ENCODE measurements at regions not wholly inside any gene's neighbourhood (a gene's known extent, or its start where the extent isn't known, plus 50 kb on each side); places are given as distances from the start of the nearest gene placed in this dataset.
"Not testable (repeated sequence)": the region's sequence is repeated elsewhere in the genome, so short reads cannot be mapped to it uniquely, and the experiment has no call there.

DNA sequence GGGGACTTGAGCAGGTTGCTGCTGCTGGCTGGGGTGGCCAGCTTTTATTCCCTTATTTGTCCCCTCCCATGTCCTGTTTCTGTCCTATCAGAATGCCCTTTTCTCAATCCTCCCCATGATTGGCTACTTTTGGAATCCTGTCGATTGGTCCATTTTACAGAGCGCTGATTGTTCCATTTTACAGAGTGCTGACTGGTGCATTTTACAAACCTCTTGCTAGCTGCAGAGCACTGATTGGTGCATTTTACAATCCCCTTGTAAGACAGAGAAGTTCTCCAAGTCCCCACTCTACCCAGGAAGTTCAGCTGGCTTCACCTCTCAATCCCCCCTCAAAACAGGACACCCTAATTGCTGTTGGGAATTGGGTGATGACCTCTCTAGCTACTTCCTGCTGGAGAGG, 608.0 kb downstream of the C12orf50 start:
- not testable (repeated sequence) for DNase-seq (ENCODE audit: low spot score)

DNA sequence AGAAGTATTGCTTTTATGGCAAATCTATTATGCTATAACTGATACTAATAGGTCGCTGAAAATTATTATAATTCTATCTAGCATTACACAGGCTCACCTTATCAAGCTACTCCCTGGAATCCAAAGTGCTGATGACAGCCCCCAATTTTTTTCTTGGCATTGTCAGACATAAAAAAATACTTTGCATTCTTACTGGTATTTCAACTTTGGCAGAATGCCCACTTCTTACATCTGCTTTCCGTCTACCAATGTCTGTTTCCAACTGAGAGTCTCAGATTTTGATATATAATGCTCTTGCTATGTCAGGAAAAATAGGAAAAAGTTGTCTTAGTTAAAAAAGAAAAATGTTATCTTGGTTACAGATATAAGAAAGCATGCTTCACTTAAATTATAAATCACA, 615.4 kb downstream of the C12orf50 start:
- DNase-seq (ENCODE audit: low spot score): no peak

DNA sequence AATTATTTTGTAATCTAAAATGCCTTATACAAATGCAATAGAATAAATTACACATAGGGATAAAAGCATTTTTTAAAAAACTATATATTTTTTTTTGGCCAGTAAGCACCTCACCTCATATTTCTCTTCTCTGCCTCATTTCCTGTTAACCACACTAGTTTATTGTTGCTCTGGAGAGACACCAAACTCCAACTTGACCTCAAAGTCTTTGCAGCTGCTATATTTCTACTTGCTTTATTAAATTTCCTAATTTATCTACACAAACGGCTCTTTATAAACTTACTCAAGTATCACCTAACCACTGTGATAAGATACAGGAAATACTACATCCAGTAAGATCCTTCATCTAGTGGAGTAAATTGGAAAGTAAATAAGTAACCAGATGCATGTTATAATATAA, 622.3 kb downstream of the C12orf50 start:
- no peak for DNase-seq (ENCODE audit: low spot score)

DNA sequence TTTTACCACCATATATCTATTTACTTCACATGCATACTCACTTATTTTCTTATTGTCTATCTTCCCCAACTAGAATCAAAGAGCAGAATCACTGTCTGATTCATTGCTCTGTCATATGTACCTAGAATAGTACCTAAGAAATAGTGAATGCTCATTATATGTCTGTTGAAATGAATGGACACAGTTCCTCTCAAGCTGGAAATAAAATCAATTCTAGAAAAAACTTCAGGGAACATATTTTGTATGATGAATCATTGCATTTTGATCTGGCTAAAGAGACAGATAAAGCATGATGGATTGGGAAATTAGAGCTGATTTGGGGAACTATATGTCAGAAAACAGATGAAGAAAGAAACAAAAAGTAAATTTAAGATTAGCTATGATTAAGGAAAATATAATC, 623.3 kb downstream of the C12orf50 start:
- no peak for DNase-seq (ENCODE audit: low spot score)

DNA sequence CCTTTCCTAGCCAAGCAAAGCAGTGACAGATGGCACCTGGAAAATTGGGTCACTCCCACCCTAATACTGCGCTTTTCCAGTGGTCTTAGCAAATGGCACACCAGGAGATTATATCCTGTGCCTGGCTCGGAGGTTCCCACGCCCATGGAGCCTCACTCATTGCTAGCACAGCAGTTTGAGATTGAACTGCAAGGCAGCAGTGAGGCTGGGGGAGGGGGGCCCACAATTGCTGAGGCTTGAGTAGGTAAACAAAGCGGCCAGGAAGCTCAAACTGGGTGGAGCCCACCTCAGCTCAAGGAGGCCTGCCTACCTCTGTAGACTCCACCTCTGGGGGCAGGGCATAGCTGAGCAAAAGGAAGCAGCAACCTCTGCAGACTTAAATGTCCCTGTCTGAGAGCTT, 635.0 kb downstream of the C12orf50 start:
- not testable (repeated sequence) for DNase-seq (ENCODE audit: low spot score)

DNA sequence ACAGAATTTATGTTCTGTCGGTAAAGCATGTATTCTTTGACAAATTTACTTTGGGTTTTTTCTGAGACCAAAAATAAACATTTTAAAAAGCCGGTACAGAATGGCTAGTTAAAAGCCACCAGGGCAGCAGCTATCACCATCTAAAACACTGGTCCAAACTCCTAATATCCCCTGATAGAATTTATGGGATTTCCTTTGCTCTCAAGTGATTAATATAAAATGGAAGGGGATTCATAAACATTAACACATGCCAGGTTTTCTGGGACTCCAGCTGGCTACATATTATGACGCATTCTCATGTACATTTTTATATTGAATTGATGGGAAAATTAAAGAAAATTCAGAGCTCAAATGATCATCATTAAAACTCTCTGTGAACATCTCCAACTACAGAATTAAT, 640.8 kb downstream of the C12orf50 start:
- DNase-seq (ENCODE audit: low spot score): no peak

GRCh38 chr12:87385322-87385721, 643.9 kb downstream of the C12orf50 start:
- no peak for DNase-seq (ENCODE audit: low spot score)

DNA sequence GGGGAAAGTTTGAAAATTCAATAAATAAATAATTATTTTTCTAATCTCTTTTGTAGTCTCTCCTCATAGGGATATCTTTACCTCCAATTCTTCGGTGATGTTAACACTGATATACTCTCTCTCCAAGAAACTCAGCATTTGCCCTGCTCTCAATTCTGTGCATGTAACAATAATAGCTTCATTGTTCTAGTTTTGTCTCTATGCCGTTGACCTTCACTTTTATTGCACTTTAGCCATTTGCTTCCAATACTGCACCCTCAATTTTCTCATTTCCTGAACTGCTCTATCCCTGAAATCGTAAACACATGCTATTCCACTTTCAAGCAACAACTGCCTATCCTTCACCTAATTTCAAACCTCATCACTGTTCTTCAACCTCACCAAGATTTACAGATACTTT, 645.0 kb downstream of the C12orf50 start:
- no peak for DNase-seq (ENCODE audit: low spot score)

DNA sequence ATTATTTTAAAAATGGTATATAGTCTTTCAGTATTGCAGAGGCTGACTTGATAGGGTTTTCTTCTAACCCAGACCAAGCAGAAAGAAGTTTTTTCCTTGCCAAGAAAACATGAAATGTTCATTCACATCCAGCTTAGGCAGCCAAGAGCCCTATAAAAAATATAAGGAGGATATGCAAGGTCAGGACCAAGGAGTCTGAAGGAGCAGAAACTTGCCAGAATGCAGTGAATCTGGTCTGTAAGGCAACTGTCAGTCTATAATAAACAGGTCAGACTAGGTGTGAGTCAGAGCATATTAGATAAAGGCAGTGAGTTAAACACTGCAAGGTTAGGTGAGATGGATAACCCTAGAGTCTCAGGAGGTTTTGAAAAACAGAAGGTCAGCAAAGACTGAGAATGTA, 645.5 kb downstream of the C12orf50 start:
- DNase-seq (ENCODE audit: low spot score): no peak

DNA sequence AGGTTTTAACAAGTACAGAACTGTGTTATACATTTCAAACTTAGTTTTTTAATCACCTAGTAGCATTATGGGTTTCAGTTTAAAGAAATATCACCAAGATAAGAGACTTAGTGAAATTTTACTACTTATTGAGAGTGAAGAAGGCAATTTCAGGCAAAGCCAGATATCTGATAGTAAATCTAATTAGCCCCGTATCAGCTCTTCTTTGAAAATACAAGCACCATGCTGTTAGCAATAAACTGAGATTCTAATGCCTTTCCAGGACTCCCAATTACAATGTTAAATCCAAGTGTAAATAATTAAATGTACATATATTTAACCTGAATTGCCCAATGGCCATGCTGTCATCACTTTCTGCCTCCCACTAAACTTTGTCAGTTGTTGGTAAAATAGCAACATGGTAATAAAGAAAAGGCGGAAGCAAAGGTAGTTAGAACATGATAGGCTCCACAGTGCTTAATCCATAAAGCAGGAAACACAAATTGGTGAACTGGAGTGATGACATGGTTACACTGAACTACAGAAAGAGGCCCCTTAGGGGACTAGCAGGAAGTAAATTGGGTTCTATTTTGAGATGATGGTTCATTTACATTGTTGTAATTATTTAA, 646.1 kb downstream of the C12orf50 start:
- DNase-seq (ENCODE audit: low spot score): no peak

- DNase-seq (ENCODE audit: low spot score): no peak
These were observed 646.8 kb downstream of the C12orf50 start for GRCh38 chr12:87382436-87382835.

GRCh38 chr12:87381742-87382141, 647.5 kb downstream of the C12orf50 start:
- DNase-seq (ENCODE audit: low spot score): no peak

DNA sequence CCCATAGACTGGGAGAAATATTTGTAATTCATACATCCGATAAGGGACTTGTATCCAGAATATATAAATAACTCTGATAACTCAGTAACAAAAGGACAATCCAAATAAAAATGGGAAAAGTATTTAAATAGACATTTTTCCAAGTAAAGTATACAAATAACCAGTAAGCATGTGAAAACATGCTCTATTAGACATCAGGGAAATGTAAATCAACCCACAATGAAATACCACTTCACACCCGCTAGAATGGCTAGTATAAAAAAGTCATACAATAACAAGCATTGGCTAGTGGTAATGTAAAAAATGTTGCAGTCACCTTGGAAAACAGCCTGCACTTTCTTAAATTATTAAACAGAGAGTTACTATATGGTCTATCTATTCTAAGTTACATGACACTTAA, 650.7 kb downstream of the C12orf50 start:
- no peak for DNase-seq (ENCODE audit: low spot score)

- no peak for DNase-seq (ENCODE audit: low spot score)
These were observed 652.5 kb downstream of the C12orf50 start for GRCh38 chr12:87376722-87377121.

DNA sequence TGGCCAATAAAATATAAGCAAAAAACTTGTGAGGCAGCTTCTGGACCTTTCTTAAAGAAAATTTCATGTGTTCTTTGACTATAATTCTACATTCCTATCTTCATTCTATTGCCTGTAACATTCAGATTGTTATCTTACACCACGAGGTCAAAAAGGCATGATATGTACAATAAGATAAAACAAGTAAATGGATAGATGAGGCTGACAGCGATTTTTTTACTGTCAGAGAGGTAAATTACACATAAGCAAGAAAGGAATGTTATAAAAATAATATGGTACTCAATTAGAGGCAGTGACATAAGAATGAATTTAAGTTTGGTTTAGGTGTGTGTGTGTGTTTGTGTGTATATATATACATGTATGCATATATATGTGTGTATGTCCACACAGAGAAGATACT, 660.0 kb downstream of the C12orf50 start:
- no peak for DNase-seq (ENCODE audit: low spot score)

DNA sequence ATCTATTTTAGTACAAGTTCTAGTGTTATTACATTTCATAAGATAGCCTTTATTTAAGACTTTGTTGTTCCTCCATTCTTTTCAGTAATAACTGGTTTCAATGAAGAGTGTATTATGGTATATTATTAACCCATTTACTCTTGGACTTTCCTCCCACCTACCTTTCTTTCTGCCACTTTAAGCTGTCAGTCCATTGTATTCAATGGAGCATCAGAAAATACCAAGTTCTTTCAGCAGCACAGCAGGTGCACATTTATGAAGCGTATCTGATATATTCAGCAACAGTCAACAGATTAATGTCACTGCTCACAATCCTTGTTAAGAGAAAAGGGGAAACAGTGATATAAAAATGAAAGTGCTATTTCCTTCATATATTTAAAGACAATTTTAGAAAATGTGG, 660.9 kb downstream of the C12orf50 start:
- DNase-seq (ENCODE audit: low spot score): no peak

GRCh38 chr12:87365423-87365822, 663.8 kb downstream of the C12orf50 start:
- no peak for DNase-seq (ENCODE audit: low spot score)

DNA sequence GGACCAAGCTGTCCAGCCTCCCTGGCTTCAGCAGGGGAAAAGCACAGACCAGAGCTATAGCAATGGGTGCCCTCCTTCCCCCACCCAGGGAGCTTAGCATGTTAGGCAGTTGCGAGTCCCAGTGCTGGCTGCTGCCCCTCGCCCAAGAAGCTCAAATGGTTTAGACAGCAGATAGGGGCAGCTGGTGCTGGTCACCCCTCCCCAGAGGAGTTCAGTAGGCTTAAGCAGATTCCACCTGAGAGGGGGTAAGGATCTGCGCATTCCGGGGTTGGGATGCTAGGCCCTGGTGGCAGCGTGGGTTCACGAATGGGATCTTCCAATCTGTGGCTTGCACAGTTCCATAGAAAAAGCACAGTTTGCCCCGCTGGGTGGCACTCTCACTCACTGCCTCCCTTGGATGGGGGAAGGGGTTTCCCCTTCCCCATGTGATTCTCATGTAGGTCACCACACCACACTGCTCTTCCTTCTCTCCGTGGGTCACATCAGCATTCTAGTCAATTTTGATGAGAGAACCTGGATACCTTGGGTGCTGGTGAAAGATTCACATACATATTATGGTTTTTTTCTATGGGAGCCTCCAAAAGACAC, 665.6 kb downstream of the C12orf50 start:
- DNase-seq (ENCODE audit: low spot score): no peak

- DNase-seq (ENCODE audit: low spot score): no peak
These were observed 679.5 kb downstream of the C12orf50 start for GRCh38 chr12:87349681-87350080.

DNA sequence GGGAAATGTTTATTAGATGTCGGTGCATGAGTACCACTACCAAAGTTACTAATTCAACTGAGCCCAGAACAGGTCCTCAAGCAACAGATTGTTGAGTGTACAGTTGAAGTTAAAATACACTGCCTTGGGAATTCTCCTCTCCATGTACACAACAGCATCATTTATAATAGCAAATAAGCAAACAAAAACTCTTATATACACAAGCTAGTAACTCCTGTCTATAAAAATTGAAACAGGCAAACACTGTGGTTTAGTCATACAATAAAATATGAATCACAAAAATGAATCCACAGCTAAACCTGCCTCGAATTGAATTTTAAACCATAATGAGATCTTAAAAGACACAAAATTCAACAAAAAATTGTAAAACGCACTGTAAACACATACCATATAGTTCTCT, 681.1 kb downstream of the C12orf50 start:
- DNase-seq (ENCODE audit: low spot score): no peak

DNA sequence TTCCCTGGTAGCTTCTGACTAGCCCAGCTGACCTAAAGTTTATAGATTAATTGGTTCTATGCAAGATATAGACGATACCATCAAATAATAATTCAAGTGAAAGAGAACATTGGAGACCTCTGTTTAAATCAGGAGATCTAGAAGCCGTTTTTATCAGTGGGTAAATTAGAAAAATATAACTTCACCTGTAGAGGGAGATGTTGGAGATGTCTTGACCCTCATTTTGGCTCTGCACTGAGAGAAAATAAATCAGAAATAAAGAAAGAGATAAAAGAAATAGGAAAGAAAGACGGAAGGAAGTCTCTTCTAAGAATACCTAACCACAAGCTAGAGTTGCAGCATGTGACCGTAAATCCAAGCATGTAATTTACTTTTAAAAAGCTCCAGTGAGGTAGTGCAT, 684.5 kb downstream of the C12orf50 start:
- no peak for DNase-seq (ENCODE audit: low spot score)

GRCh38 chr12:87338681-87339080, 690.5 kb downstream of the C12orf50 start:
- no peak for DNase-seq (ENCODE audit: low spot score)

DNA sequence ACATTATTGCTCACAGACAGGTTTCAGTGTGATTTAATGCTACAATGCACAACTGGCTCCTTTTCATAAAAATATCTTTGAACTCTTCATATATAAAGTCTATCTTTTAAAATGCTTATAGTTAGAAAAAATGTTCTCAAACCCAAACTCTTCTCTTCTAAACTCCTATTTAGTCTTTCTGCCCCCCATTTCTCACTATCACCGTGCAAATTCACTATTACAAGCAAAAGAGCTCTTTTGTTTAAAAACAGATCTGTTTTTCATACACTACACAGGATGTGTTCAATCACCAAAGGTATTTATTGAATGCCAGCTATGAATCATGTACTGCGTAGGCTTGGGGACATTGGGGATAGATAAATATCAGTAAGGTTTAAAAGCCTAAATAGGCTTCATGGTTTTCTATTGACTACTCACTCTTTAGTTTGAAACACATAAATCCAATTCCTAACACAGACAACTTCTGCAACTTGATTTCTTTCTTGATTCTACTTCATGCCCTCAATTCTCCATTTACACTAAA, 692.3 kb downstream of the C12orf50 start:
- DNase-seq (ENCODE audit: low spot score): no peak

Data from hematopoietic multipotent progenitor cell treated with erythropoietin and hydrocortisone succinate and interleukin-3 and kit ligand, for 15 days (in vitro differentiated cells).